Retina (tissue), 1 donor: ENCODE measurements at regions not wholly inside any gene's neighbourhood (a gene's known extent, or its start where the extent isn't known, plus 50 kb on each side); places are given as distances from the start of the nearest gene placed in this dataset.

ENCODE experiments used
- DNase-seq: peaks from one replicate; pipeline ENCODE4 v3.0.0-alpha.2; 2016

- no peak for DNase-seq
These were observed 76.6 kb upstream of the LMO1 start for GRCh38 chr11:8340296-8340695.

GRCh38 chr11:8339592-8340022 lies 75.9 kb upstream of the LMO1 start:
- no peak for DNase-seq

GRCh38 chr11:8338138-8338537 lies 74.5 kb upstream of the LMO1 start:
- DNase-seq = peak; percentile 67

- peak; percentile 61 for DNase-seq
These were observed 73.6 kb upstream of the LMO1 start for GRCh38 chr11:8337130-8337795.

- DNase-seq = no peak
These were observed 72.9 kb upstream of the LMO1 start for GRCh38 chr11:8336356-8337129.

- DNase-seq = no peak
These were observed 72.0 kb upstream of the LMO1 start for GRCh38 chr11:8335683-8336082.

GRCh38 chr11:8335186-8335585 lies 71.5 kb upstream of the LMO1 start:
- no peak for DNase-seq

- DNase-seq = no peak
These were observed 70.2 kb upstream of the LMO1 start for GRCh38 chr11:8333811-8334401.

GRCh38 chr11:8333376-8333775 lies 69.7 kb upstream of the LMO1 start:
- DNase-seq = no peak

- no peak for DNase-seq
These were observed 69.2 kb upstream of the LMO1 start for GRCh38 chr11:8332891-8333290.

GRCh38 chr11:8332196-8332595 lies 68.5 kb upstream of the LMO1 start:
- no peak for DNase-seq

GRCh38 chr11:8331767-8332166 lies 68.1 kb upstream of the LMO1 start:
- no peak for DNase-seq

GRCh38 chr11:8330896-8331295 lies 67.2 kb upstream of the LMO1 start:
- no peak for DNase-seq

GRCh38 chr11:8330404-8330803 lies 66.7 kb upstream of the LMO1 start:
- DNase-seq = no peak

- peak; percentile 62 for DNase-seq
These were observed 66.2 kb upstream of the LMO1 start for GRCh38 chr11:8329847-8330361.

GRCh38 chr11:8329336-8329735 lies 65.7 kb upstream of the LMO1 start:
- no peak for DNase-seq

GRCh38 chr11:8328848-8329330 lies 65.2 kb upstream of the LMO1 start:
- peak; percentile 83 for DNase-seq

GRCh38 chr11:8328231-8328794 lies 64.6 kb upstream of the LMO1 start:
- DNase-seq = no peak

- DNase-seq = no peak
These were observed 64.1 kb upstream of the LMO1 start for GRCh38 chr11:8327761-8328192.

- DNase-seq = no peak
These were observed 62.7 kb upstream of the LMO1 start for GRCh38 chr11:8326337-8326736.

- no peak for DNase-seq
These were observed 62.1 kb upstream of the LMO1 start for GRCh38 chr11:8325591-8326304.

- DNase-seq = no peak
These were observed 59.7 kb upstream of the LMO1 start for GRCh38 chr11:8323161-8323935.
